ENCODE measurements at regions not wholly inside any gene's neighbourhood (a gene's known extent, or its start where the extent isn't known, plus 50 kb on each side); places are given as distances from the start of the nearest gene placed in this dataset.

DNA sequence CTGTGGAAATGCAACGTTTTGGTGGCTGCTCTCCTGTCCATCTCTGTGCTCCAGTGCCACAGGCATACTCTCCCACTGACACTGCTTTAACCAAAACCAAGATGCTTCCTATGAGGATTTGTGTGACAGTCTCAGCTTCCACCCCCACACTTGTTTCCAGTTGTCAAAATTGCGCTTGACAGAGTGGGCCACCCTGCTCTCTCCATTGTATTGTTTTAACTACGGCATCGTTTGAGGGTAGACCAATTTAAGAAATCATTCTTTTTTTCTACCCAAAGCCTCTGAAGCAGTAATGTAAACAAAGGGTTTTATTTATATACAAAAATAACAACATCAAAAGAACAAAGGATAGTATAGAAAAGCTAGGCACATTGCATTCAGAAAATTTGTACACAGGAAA lies 178.0 kb downstream of the INHBA start:
- no peak for DNase-seq (ENCODE audit: low spot score)

DNA sequence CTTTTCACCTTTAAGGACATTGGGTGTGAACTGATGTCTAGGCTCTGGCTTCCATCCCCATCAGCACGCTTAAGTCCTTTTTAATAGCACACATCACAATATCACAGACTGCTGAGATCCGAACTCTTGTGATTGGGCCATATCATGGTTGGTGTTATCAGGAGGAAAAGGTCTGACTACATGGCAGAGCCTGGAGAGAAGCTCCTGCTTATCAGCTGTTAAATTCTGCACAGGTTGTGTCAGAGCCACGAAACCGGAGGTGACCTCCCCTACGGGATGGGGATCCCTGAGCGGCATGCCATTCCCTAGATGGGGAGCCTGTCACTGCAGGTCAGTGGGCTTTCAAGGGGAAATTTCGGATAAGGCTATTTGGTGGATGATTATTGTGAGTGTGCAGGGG lies 182.4 kb downstream of the INHBA start:
- DNase-seq (ENCODE audit: low spot score): no peak

DNA sequence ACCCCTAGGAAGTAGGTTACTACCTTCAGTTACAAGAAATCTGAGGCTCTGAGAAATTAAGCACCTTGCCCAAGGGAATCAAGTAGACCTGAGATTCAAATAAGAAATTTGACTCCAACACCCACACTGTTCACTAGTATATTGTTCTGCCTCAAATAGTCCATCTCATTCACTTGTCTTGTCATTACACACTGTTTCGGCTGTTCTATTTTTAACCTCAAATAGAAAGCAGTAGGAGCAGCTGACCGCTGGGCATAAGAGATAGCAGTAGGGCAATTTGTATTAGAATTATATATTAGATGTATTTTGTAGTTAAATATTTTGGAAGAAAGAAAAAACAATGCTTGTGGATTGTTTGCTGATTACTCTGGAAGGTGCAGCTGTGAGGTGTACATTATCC lies 185.1 kb downstream of the INHBA start:
- no peak for DNase-seq (ENCODE audit: low spot score)

DNA sequence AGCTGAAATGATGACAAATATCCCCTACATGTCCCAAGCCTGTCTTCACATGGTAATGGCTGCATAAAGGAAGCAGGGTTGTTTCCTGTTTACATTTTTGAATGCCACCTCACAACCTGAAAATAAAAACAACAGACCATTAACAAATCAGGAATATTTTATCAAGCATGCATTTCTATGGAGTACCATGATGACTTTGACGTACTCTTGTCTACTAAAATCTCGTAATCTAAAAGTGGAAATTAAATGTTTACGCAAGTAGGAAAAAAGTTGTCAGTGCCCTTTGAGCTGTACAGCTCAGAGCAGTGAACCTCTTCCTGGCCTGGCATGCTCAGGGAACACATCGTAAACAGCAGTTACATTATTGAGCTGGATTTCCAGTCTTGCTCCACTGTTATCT lies 194.1 kb downstream of the INHBA start:
- DNase-seq (ENCODE audit: low spot score): no peak

DNA sequence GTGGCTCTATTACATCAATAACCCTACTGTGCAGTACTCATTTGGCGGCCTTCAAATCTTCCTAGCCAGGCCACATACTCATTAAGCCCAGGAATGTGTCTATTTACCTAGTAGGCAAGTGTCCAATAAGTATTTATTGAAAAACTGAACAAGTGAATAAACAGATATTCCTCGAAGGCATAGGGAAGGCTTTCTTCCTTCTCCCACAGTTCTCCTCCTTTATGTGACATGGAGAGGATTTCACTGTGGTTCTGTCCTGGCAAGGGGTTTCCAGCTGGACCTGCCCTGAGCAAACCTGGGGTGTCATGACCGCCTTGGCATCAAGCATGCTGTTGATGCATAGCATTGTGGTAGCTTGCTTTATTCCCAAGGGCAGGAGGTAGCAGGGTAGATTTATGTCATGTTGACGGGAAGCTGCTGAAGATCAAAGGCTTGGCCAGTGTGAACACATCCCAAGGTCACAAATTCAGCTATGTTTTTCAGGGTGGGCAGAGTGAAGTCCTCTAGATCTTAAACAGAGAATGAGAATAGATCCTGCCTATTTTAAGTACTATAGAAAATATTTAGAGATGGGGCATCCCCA lies 195.1 kb downstream of the INHBA start:
- DNase-seq (ENCODE audit: low spot score): no peak

DNA sequence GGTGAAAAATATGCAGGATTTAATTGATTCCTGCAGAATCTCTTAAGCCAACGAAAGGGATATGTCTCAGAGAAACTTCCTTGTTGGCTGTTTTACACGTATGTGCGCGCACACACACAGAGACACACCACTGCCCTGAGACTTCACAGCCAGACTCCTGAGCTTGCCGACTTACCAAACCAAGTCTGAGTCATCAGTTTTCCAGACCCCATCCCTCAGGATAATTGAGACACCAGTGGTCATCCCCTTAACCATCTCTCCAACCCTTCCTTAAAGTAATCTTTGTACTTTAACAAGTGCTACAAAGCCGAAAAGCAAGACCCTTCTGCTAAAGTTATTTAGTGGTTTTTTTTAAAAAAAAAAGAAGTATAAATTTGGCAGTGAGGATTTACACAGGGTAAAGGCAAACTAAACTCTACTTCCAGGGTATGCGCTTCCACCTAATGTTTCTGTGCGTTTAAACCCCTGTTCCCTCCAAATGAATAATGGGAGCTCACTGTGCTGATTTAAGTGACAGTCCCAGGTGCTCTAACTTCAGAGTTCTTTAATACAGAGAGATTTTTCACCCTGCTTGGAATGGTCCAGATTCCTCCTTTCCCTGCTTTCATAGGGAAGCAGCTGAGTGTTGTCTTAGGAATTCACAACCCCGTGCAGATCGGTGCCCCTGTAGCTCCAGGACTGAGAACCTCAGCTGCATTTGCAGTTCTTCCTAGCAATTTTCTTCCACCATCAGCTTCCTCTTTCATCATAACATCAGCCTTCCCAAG lies 198.5 kb downstream of the INHBA start:
- DNase-seq (ENCODE audit: low spot score): no peak

DNA sequence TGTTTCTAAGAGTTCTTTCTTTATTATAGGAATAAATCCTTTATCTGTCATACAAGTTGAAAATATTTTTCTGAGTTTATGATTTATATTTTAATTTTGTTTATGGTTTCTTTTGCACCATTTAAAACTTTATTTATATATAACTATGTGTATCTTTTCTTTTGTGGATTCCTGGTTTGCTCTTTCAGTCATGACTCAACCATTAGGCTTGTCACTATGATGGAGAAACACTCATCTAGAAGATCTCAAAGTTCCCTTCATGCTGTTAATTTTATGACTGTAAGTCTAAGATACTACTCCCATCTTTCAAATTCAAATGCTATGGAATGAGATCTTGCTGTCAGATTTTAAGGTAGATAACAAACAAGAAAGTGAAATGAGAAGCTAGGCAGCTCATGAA lies 199.5 kb downstream of the INHBA start:
- DNase-seq (ENCODE audit: low spot score): no peak

DNA sequence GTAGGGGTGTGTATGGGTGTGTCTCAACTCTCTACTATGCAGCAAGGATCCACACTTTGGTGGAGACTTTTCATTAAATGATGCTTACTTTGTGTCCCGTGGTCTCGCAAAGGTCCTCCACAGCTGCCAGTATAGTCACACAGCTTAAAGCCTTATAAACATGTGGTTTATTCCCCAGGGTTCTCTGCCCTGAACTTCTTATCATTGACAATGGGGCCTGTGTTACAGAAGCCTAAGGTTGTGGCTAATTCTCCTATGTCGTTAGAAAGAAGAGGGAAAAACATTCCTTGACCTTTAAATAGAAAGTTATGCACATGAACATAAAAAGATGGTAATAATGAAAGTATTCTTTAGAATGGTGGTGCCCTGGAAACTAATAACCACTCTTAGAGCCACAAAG lies 201.4 kb downstream of the INHBA start:
- no peak for DNase-seq (ENCODE audit: low spot score)

DNA sequence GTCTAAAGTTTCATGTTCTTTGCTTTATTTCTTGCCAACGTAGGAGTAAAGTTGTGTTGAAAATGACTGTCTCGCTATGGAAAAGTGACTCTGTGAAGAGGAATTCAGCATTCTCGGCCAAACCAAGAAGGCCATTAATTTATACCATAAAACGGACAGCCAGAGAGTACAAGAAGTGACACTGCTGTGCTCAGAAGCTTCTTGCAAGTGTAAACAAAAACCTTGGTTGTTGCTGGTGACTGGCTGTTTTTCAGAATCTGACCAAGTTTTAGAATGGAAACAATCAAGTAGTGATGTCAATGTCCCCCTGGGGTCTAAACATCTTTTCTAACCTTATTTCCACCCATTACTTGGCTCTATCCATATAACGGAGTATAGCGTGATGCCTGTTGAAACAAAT lies 201.9 kb downstream of the INHBA start:
- DNase-seq (ENCODE audit: low spot score): no peak

DNA sequence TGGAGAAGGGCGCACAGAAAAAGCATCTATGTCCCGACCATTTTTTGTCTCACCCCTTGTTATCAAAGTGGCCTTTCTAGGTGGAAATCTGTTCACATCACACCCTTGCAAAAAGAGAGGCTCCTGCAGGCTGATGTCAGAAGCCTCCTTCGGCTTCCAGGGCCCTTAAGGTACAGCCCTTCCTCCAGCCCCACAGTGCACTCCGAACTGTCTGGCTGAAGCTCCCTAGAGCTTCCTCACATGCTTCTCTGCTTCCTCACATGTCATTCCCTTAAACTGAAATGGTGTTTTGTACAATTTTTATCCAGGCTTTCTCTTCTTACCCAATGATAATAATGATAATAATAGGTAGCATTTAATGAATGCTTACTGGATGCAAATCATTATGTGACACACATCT lies 210.3 kb downstream of the INHBA start:
- no peak for DNase-seq (ENCODE audit: low spot score)

DNA sequence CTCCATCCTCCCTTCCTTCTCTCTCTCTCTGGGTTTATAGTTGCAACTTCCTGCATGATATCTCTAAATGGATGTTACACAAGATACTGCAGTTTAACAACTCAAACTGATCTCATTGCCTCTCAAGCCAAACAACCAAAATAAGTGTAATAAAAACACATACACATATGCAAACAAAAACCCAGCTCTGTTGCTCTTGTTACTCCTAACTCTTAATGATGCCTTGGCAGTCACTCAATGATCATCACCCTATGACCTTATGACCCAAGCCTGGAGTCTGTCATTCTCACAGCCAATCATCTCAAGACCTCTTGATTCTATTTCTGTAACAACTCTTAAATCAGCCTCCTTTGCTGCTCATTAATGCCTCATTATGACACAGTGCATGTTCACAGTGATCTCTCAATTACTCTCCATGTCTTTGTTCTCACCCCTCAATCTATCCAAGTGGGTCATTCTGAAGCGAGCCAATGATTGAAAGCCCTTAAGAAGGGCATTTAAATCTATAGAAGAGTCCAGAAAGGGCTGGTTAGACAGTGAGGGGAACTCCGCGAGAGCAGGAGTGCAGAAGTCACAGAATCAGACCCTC lies 210.9 kb downstream of the INHBA start:
- no peak for DNase-seq (ENCODE audit: low spot score)

DNA sequence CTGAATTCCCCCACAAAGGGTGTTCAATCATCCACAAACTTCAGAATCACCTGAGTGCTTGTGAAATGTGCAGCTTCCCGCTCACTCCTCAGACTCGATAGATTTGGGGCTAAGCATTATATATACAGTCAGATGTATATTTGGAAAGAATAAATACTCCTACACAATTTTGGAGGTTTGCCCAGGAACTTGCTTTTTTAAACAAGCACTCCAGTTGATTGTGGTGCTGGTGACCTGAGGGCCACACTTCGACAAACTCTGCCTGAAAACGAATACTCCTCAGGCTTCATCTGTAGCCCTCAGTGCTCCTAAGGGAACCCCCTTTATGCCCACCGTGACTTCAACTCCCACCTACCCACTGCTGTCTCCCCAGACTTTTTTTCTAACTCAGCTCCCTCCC lies 211.6 kb downstream of the INHBA start:
- DNase-seq (ENCODE audit: low spot score): no peak

DNA sequence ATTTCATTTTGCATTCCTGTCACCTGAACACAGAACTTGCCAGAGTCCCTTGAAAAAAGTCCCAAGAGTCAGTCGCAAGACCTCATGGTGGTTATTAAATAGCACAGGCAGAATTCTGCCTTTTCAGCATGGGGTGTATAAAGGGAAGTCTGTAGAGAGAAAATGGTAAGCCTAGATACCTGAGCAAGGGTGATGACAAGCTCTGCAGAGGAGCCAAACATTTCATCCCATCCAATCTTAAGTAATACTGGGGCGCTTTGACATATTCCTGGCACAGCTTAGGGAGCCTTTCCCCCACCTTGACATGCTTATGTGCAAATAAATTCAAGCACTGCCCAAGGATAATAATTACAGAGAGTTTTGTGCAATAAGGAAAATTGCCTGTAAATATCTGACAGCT lies 213.0 kb downstream of the INHBA start:
- DNase-seq (ENCODE audit: low spot score): no peak

DNA sequence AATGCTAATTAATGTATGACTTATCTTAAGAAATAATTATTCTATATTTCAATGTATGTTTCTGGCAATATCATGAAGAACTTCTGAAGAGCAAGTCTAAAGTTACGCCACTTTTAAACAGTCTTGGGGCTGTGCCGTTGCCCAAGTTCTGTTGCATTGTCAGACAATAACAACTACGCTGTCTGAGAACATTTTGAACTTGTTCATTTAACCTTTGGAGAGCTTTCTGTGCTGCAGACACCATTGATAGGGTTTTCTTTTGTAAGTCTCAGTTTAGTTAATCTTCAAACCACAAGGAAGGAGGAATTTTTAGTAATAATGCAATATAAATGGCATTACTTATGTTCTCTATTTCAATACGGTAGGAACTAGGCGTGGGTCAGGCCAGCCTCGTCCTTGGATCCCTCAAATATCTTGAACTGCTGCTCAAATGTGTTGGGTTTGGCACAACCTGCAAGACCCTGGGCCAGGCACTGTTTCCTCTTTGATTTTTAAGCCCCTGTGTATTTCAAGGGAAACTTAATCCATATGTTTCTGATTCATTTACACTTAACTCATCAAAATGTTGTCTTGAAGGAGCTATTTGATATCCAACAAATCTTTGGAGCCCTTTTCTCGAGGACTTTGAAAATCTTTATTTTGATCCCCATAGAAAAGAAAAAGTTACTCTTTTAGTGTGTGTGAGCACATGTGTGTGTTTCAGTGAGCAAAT lies 215.5 kb downstream of the INHBA start:
- no peak for DNase-seq (ENCODE audit: low spot score)

DNA sequence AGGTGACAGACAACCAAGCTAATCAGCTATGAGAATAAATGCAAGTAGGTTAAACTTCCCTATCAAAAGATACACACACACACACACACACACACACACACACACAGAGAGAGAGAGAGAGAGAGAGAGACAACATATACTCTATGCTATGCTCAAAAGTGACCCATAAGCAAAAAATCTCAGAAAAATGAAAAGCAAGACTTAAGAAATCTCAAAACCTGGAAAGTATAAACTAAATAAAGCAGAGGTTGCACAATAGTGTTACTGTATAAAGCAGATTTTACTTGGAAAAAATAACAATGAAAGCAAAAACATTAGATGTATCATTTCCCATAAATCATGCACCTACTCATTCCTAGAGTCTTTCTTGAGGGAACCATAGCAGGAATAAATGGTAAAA lies 221.5 kb downstream of the INHBA start:
- DNase-seq (ENCODE audit: low spot score): no peak

DNA sequence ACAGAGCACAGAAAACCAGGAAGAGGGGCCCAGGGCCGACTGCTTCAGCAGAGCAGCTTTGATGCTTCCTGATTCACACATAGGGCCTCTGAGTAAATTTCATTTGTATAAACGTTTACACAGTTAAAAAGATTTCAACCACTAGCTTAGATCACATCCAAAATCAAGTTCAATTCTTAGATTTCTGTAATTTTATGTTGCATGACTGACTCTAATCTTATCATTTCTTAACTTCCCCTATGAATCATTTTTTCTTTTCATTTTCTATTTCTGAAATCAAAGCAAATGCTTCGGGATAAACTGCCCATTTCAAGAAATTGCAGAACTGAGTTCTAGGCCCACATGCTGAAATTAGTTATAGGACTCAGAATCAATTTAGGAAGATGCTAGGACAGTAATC lies 224.7 kb downstream of the INHBA start:
- no peak for DNase-seq (ENCODE audit: low spot score)

DNA sequence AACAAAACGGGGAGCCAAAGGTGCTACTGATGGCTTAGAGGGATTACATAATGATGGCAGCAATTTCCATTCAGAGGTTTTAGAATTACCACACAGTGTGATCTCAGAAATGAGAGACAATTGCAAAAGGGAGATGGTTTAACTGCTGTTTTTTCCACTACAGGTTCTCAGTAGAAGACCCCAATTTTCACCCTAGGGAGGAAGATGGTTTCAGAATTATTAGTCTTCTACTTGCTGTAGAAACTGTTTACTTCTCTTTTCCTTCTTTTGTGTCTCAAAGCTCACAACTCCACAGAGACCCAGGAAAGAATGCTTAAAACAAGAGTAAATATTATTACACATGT lies 226.5 kb downstream of the INHBA start:
- DNase-seq (ENCODE audit: low spot score): no peak

DNA sequence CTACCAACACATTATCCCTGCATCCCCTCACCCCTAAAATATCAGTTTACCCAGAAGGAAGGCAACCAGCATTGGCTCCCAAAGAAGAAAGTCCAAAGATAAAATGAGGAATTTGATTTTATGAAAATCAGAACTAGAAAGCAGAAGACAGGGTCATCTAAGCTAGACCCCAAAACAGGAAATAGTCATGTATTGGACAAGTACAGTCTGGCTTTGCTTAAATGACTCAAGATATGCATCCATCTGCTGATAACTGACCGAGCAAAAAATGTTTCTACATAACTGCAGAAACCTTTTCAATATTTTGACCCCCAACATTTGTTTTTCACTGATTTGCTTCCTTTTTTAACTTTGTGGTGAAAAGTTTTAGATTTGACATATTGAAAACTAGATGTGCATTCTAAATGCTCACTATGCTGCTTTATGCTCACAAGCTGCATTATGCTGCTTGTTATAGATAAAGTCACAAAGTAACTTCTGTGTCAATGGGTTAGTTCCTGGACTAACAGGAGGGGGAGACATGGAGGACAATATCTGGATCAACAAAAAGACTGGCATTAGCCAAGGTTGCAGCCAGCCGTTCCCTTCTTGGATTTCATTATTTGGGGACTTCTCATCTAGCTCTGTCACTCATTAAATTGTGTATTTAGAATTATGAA lies 227.0 kb downstream of the INHBA start:
- no peak for DNase-seq (ENCODE audit: low spot score)

DNA sequence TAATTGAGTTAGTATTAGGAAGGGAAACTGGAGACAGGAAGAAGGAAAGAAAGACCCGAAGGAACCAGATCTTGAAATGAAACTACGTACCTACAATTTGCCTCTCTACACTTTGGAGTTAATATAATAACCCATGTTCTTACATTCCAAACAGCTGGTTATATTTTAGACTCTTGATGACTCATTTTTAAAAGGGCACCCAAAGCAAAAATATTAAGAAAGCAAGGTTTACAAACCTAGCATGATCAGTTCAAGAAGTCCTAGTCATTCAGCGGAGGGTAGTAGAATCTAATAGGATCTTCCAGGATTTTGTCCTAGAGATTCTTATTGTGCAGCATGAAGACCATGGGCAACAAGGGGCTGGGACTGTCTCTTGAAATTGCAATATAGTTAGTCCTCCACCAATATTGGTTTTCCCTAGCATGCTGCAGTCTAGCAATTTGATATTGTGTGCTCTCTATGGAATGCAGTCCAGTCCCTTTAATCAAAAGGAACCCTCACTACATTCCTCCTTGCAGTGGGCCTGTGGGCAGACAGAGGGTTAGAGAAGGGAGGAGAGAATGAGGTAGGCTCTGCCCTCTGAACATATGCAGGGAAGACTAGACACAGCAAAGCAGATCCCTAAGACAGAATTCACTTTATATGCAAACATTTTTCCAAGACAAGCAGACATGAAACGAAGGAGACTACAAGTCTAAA lies 230.3 kb downstream of the INHBA start:
- DNase-seq (ENCODE audit: low spot score): no peak

DNA sequence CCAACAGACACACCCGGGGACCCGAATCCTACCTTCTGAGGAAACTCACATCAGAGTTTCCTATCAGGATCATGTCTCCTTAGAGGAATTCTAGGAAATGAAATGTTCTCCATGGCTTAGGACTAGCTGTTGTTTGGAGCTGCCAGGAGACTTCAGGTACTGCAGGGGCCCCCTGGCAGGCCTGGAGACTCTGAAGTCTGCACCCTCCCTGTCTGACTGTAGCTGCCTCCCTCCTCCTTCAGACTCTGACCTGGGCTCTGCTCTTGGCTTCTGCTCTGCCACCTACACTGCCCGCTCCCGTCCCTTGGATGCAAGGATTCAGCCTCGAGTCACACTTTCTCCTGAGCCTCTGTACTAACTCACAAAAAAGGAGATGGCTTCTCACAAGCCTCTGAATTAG lies 232.8 kb downstream of the INHBA start:
- DNase-seq (ENCODE audit: low spot score): no peak

DNA sequence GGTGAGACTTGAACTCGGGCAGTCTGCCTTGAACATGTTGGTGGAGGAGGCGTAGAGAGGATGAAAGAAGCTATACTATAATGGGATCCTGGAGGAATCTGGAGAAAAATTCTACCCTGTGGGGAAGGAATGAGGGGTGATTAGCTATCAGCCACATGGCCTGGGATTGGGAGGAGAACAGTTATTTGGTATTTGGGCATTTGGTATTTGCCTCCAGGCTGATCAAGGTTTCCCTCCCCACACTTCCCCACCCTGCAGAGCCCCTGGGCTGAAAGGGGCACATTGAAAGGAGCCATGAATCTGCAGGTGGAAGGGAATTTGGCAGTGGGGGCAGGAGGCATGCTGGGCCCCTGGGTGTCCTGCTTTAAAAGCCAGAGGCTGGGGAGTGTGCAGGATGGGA lies 235.3 kb downstream of the INHBA start:
- DNase-seq (ENCODE audit: low spot score): no peak

DNA sequence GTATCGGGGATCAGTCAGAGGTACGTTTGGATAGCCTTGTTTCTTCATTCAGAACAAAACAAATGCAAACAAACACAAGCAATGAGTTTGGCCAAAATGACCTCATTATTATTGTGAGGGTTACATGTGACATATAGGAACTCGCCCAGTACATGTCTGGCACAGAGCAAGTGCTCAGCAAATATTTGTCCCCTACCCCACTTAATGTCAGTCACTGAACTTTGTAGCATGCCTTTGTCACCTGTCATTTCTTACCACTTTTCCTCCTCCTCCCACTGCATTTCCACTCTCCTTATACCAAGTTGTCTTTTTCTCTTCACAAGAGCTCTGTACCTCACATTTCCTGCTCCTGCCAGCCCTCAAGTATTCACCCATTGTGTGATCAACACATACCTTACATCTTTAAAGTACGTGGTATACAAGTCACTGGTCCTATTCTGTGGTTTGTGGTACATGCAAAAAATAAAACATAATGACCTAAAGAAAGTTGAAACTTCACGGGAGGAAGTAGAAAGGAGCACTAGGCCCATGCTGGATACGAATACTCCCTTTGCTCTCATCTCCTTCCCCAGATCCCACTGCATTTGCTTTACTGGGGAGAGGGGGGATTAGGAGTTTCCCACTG lies 236.0 kb downstream of the INHBA start:
- no peak for DNase-seq (ENCODE audit: low spot score)

Measured in CD4-positive, alpha-beta T cell treated with Interleukin-15 for 4 hours (primary cell).